Breast epithelium (tissue), 3 donors: ENCODE measurements at regions not wholly inside any gene's neighbourhood (a gene's known extent, or its start where the extent isn't known, plus 50 kb on each side); places are given as distances from the start of the nearest gene placed in this dataset.

Source experiments
- CTCF ChIP-seq, 3 donors: fragments of 450-650 bp; IDR thresholded peaks; one replicate each; pipeline ENCODE4 v1.5.1; 2016 to 2017; ENCODE audit warnings: antibody characterized with exemption in 3 of 3, mild to moderate bottlenecking in 3 of 3, moderate library complexity in 3 of 3
- POLR2A ChIP-seq: fragments of 450-650 bp; IDR thresholded peaks from one replicate; pipeline ENCODE4 v1.6.1; 2016; ENCODE audit warnings: antibody characterized with exemption, mild to moderate bottlenecking, moderate library complexity
- POLR2AphosphoS5 ChIP-seq, 3 donors: sonication (generic); formaldehyde crosslinking; IDR thresholded peaks; one replicate each; pipeline ENCODE4 v1.6.1; 2017; ENCODE audit warnings: antibody characterized with exemption in 3 of 3

GRCh38 chrX:15915959-15916703, 61.5 kb upstream of the AP1S2 start:
- TF ChIP-seq CTCF (IDR thresholded peaks at IDR 0.05) (no peak), POLR2A (no peak), POLR2AphosphoS5 (IDR thresholded peaks at IDR 0.05) (no peak)
